ENCODE measurements at regions not wholly inside any gene's neighbourhood (a gene's known extent, or its start where the extent isn't known, plus 50 kb on each side); places are given as distances from the start of the nearest gene placed in this dataset.

DNA sequence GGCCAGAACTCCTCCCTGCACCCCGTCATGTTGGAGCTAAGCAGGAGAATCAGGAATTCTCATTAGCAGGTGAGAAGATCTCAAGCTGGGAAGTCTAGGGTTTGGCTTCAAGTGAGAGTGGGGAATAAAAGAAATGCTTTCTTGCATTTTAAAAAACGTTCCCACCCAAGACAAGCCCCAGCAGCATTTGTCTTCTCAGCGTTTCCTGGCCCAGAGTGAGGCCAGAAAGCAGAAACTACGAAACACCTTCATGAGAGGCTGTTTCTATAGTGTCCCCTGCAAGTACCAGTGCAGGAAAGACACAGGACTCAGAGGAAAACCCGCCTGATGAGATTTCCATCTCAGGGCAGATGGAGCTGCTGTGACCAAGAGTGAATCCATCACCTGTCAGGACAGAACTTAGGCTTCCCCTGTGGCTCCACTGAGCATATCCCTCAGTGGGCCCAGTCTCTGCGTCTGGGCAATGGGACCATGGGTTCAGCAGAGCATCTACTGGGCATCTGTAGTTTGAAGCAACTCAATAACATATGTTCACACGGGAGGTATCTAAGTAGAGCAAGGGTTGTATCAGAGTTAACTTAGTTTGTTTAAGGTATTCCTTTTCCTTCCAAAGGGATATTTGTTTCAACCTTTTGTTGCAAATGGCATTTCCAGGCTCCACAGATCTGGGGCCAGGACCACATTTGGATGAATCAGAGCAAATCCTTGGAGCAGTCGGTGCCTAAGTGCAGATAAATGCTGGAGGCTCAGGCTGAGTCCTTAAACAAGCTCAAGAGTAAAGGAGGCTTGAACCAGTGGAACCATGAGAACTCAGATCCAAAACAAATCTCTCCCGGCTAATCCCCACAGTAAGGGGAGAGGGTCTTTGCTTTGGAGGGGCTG is 548.3 kb downstream of the MIAT start:
- TF ChIP-seq, protein P1, sequence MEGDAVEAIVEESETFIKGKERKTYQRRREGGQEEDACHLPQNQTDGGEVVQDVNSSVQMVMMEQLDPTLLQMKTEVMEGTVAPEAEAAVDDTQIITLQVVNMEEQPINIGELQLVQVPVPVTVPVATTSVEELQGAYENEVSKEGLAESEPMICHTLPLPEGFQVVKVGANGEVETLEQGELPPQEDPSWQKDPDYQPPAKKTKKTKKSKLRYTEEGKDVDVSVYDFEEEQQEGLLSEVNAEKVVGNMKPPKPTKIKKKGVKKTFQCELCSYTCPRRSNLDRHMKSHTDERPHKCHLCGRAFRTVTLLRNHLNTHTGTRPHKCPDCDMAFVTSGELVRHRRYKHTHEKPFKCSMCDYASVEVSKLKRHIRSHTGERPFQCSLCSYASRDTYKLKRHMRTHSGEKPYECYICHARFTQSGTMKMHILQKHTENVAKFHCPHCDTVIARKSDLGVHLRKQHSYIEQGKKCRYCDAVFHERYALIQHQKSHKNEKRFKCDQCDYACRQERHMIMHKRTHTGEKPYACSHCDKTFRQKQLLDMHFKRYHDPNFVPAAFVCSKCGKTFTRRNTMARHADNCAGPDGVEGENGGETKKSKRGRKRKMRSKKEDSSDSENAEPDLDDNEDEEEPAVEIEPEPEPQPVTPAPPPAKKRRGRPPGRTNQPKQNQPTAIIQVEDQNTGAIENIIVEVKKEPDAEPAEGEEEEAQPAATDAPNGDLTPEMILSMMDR (IDR thresholded peaks at IDR 0.05) = no peak
- Histone ChIP-seq H3K4me3 (no peak overlapping the region), H3K27me3 (peaks cover 3% of the 10 kb centered on the region), H3K4me1 (peaks cover 0 to 9% of the 10 kb centered on the region in 2 donors), H3K36me3 (no peaks in the 10 kb centered on the region), H3K9me3 (no peaks in the 10 kb centered on the region), H3K27ac (no peak overlapping the region)
- intact Hi-C loops (cut with DNase I) = no loop called here
- no peak for DNase-seq (ENCODE audit: low spot score in 2 of 2)

DNA sequence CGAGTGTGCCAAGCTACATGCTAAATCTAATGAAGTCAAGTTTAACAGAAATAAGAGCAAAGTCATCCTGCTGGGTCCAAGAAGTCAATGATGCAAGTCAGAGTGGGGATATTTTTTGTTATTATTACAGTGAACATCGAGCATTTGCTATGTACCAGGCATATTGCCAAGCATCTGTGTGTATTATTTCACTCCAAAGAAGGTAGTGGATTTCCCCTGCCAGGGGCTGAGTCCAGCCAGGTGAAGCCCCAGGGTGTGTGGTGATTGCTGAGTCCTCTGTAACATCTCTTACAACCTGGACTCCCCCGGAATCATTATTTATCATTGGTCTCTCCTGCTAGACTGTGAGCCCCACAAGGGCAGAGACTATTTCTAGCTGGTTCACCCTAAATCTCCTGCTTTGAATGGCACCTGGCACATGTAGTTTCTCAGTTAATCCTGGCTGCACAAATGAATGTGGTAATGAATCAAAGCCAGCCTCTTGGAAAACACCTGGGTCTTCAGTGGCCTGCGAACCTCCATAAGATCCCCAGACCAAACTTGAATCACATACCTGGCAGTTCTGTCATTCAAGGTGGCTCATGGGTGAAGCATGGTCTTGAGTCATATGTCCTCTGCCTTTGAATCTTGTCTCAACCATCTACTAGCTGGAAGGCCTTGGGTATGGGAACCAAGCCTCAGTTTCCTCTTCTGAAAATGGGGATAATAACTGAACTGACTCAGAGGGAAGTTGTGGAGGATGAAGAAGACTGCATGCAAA is 549.2 kb downstream of the MIAT start:
- H3K4me1 ChIP-seq = peaks cover 0 to 9% of the 10 kb centered on the region in 2 donors
- DNase-seq (ENCODE audit: low spot score in 2 of 2) = no peak
- intact Hi-C loops (cut with DNase I) = no loop called here
- no peaks in the 10 kb centered on the region for H3K9me3 ChIP-seq
- no peak overlapping the region for H3K4me3 ChIP-seq
- H3K27ac ChIP-seq = no peak overlapping the region
- H3K36me3 ChIP-seq = no peaks in the 10 kb centered on the region
- peaks cover 3% of the 10 kb centered on the region for H3K27me3 ChIP-seq
- TF ChIP-seq, protein P1 (IDR thresholded peaks at IDR 0.05) = no peak

DNA sequence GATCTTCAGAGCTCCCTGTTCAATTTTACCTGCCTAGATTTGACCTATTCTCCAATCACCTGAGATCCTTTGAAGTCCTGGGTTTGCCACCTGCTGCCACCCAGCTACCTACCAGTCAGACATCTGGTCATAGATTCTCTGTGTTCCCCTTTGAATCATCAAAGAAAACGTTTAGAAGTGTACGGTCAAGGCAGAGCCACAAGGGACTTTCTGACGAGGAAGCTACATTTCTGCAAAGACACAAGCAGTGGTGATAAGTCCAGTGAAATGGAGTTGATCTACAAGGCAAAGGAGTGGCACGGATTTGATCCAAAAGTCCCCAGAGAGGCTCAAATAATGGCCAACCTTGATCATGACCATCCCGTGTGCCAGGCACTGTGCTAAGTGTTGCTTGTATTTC is 549.9 kb downstream of the MIAT start:
- peaks cover 3% of the 10 kb centered on the region for H3K27me3 ChIP-seq
- H3K4me1 ChIP-seq = peaks cover 0 to 15% of the 10 kb centered on the region in 2 donors
- TF ChIP-seq, protein P1 (IDR thresholded peaks at IDR 0.05) = no peak
- H3K36me3 ChIP-seq = no peaks in the 10 kb centered on the region
- H3K4me3 ChIP-seq = no peak overlapping the region
- intact Hi-C loops (cut with DNase I) = no loop called here
- DNase-seq (ENCODE audit: low spot score in 2 of 2) = no peak
- H3K9me3 ChIP-seq = no peaks in the 10 kb centered on the region
- H3K27ac ChIP-seq = no peak overlapping the region

DNA sequence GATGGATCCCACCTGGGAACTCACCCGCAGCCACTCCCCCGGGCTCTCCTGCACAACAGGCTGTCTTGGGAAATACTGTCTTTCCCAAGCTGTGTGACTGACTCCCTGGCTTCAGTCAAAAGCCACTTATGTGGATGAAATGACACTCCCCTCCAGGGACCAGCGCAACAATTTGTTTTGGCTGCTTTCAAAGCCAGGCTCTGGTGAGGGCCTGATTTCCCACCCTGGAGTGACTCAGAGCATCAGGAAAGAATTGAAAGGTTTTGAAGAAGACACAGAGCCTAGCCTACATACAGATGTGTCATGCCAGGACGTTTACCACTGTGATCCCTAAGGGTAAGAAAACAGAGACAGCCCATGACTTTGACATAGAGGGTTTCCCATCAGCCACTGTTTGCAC is 550.5 kb downstream of the MIAT start:
- Histone ChIP-seq H3K4me3 (no peak overlapping the region), H3K9me3 (no peaks in the 10 kb centered on the region), H3K36me3 (no peaks in the 10 kb centered on the region), H3K27me3 (peaks cover 3% of the 10 kb centered on the region), H3K4me1 (peaks cover 0 to 19% of the 10 kb centered on the region in 2 donors), H3K27ac (no peak overlapping the region)
- TF ChIP-seq, protein P1 (IDR thresholded peaks at IDR 0.05) = no peak
- DNase-seq (ENCODE audit: low spot score in 2 of 2) = no peak
- intact Hi-C loops (cut with DNase I) = no loop called here

DNA sequence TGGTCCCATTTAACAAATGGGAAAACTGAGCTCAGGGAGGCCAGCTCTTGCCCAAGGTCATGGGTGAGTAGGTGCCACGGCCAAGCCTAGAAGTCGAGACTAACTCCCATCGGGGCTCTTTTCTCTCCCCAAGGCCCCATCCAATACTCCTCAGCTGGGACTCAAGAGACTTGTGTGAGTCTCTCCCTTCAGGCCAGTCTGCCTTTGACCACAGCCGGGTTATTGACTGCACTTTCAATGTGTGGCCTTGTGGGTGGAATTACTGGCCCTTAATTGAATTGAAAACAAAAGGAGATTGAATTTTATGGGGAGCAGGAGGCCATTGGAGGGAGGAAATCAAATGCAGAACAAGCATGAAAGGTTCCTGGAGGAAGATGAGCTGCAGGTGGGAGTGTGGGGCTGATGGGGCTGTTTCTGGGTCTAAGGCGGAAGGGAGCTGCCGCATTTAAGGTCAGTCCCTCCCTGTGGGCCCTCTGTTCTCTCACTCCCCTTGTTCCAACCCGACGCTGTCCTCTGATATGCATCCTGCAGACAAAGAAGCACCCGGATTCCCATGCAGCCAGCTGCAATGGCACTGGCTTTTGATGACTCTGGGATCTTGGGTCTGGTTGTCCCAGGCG is 552.8 kb downstream of the MIAT start:
- Histone ChIP-seq H3K36me3 (no peaks in the 10 kb centered on the region), H3K4me1 (peaks cover 11 to 33% of the 10 kb centered on the region in 2 donors)
- TF ChIP-seq, protein P1 (IDR thresholded peaks at IDR 0.05) = no peak

More for the DNA sequence above, 552.8 kb downstream of the MIAT start:
- no peaks in the 10 kb centered on the region for H3K9me3 ChIP-seq
- no peak for DNase-seq (ENCODE audit: low spot score in 2 of 2)
- H3K27me3 ChIP-seq = peaks cover 3% of the 10 kb centered on the region
- H3K4me3 ChIP-seq = no peak overlapping the region
- intact Hi-C loops (cut with DNase I) = loop anchor here (5.0 to 10.0 kb wide), 3 partner anchors 178 to 595 kb away; partner anchors contain the start of gene MN1
- no peak overlapping the region for H3K27ac ChIP-seq
